NCI-H510A (cell line): ENCODE measurements at regions not wholly inside any gene's neighbourhood (a gene's known extent, or its start where the extent isn't known, plus 50 kb on each side); places are given as distances from the start of the nearest gene placed in this dataset.
"Not testable (repeated sequence)": the region's sequence is repeated elsewhere in the genome, so short reads cannot be mapped to it uniquely, and the experiment has no call there.

ENCODE experiments used
- DNase-seq: peaks from one replicate; lab custom pipeline; 2025; lab: John Stamatoyannopoulos, UW

DNA sequence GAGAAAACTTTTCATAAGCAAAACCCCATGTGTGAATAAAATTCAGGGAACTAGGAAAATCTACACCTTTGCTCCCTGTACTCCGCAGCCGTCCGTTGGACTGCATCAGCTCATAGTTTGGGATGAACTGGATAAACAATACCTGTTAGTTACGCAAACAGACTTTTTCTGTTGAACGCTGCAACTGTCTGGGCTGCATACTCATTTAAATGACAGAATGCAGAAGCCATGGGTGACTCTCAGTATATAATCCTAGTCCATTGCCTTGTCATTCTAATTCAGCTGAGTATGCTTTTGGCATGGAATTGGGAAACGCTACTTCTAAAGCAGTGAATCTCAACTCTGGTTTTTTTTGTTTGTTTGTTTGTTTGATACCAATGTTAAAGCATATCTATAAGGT, 151.6 kb downstream of the SLITRK1 start:
- no peak for DNase-seq

DNA sequence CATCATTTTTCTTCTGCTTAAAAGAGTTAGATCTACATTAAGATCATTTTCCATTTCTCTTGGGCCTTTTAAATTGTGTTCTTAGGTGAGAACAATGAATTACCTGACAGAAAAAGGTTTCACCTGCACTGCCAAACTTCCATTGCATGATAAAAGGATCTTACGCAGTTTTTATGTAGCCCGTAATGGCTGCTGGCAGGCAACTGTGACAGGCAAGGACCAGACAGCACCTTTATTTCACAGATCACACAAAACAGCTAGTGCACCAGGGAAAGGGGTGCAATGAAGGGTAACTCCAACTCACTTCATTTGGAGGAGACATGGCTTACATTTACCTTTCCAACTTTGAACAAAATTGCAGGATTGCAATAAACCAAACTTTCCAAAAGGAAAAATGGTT, 159.8 kb downstream of the SLITRK1 start:
- no peak for DNase-seq

DNA sequence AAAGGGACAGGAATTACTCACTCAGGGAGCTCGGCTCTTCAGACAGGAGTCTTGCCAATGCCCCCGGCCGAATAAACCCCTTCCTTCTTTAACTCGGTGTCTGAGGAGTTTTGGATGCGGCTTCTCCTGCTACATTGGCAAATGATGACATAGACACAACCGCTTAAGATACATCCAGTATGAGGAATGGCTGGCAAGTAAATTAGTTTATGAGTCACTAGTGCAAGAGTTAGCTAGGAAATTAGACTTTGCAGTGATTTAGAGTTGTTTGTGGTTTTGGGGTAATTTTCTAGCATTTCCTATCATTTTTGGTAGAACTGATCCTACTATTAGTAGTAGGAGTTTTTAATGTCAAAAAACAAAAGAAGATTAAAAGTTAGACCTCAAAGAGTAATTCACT, 166.2 kb downstream of the SLITRK1 start:
- no peak for DNase-seq

DNA sequence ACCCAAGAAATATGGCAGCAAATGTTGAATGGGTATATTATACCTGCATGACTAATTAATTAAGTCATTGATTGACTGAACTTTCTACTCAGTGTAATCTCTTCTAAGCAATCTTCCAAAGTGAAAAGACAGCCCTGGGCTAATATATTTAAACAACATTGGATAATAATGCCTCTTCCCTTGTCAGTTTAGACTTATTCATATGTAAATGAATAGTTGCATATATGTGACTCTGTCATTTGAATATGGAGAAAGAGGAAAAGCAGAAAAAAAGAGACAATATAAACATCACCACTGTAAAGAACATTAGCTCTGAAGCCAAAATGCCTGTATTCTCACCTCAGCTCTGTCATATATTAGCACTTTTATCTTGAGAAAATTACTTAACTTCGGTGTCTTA, 168.0 kb downstream of the SLITRK1 start:
- no peak for DNase-seq

DNA sequence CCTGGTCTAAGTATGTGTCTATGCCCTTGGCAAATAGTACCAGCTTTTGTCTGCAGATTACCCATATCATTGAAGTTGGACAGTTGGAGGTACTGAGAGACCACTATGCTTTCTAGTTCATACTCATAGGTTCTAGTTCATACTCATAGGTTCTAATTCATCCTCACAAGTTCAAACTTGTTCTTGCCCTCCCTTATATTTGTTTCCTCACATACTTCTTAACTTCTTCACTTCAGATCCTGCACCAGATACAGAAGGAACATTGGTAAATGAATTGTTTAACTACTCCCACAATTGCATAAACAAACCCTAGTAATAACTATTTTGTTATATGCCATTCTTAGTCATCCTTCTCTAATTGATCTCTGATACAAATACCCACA, 172.2 kb downstream of the SLITRK1 start:
- DNase-seq = no peak

GRCh38 chr13:83709426-83710132, 172.7 kb downstream of the SLITRK1 start:
- DNase-seq = no peak

GRCh38 chr13:83702021-83702420, 180.3 kb downstream of the SLITRK1 start:
- DNase-seq = no peak

GRCh38 chr13:83692800-83693199, 189.5 kb downstream of the SLITRK1 start:
- no peak for DNase-seq

GRCh38 chr13:83691966-83692365, 190.3 kb downstream of the SLITRK1 start:
- DNase-seq = no peak

DNA sequence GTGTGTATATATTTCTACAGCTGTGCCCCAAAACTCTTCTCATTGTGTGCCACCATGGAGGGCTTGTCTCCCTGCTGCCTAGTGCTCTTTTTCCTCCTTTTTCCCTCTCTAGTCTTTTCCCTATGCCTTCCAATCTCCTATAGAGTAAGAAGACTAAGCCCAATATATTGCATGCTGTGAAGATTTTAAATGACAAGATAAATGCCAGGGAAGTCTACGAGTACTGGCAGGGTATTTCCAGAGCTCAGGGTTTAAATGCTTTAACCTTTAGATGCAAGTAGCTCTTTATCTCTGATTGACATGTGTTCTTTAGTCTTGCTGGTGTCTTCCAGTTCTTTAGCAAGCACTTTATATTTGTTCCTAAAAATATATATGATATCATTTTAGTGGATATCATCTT, 200.7 kb downstream of the SLITRK1 start:
- no peak for DNase-seq

- DNase-seq = no peak
Observed at GRCh38 chr13:83677985-83678384, 204.3 kb downstream of the SLITRK1 start.

DNA sequence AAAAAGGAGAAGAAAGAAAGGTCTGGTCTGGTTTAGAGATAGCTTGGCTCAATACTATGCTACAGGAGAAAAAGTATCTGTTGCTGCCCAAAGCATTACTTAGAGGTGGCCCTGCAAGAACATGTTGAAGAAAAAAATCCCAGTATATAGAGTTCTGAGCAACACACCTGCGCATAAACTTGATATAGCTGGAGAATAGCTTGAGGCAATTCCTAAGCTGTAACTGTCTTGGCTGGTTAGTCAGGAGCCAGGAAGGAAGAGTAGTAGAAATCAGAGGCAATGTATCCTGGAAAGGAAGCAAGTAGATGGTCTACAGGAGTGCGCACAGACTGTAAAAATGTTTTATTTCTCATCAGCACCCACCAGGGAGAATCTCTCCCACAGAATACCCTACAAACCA, 209.7 kb downstream of the SLITRK1 start:
- no peak for DNase-seq

GRCh38 chr13:83667606-83668005, 214.7 kb downstream of the SLITRK1 start:
- DNase-seq = no peak

GRCh38 chr13:83666141-83666540, 216.1 kb downstream of the SLITRK1 start:
- no peak for DNase-seq

- DNase-seq = no peak
Observed at GRCh38 chr13:83657281-83657680, 225.0 kb downstream of the SLITRK1 start.

DNA sequence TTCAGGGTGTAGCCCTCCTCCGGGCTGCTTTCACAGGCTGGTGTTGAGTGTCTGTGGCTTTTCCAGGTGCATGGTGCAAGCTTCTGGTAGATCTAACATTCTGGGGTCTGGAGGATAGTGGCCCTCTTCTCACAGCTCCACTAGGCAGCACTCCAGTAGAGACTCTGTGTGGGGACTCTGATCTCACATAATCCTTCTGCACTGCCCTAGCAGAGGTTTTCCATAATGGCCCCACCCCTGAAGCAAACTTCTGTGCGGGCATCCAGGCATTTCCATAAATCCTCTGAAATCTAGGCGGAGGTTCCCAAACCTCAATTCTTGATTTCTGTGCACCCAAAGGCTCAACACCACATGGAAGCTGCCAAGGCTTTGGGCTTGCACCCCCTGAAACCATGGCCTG, 239.7 kb downstream of the SLITRK1 start:
- DNase-seq = not testable (repeated sequence)

DNA sequence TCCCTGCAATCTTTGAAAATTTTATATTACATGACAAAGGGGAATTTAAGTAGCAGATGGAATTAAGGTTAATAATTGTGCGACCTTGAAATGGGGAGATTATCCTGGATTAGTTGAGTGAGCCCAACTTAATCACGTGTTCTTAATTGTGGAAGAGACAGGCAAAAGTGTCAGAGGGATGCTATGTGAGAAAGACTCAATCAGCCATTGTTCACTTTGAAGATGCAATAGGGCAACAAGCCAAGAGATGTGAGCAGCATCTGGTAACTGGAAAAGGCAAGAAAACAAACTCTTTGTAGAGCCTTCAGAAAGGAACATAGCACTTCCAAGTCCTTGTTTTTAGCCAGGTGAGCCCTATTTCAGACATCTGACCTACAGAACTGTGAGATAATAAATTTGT, 247.7 kb downstream of the SLITRK1 start:
- DNase-seq = no peak

- no peak for DNase-seq
Observed at GRCh38 chr13:83633746-83634145, 248.5 kb downstream of the SLITRK1 start.

DNA sequence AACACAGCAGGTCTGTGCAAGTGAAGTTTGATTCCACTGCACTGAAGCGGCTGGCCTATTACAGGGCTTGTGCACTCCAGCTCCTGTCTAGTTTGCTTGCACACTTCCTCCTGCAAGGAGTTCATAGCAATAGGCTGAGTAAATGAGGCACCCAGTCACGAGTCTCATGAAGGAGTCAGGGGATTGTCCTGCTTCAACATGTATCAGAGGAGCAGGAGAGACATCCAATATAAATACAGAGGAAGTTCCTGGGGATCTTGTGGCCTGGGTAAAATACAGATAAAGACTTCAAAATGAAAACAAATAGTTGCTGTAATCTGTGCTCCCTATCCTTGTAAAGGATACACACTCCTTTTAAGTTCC, 259.9 kb downstream of the SLITRK1 start:
- DNase-seq = no peak

GRCh38 chr13:83621765-83622421, 260.4 kb downstream of the SLITRK1 start:
- no peak for DNase-seq

GRCh38 chr13:83620530-83621220, 261.6 kb downstream of the SLITRK1 start:
- DNase-seq = no peak

DNA sequence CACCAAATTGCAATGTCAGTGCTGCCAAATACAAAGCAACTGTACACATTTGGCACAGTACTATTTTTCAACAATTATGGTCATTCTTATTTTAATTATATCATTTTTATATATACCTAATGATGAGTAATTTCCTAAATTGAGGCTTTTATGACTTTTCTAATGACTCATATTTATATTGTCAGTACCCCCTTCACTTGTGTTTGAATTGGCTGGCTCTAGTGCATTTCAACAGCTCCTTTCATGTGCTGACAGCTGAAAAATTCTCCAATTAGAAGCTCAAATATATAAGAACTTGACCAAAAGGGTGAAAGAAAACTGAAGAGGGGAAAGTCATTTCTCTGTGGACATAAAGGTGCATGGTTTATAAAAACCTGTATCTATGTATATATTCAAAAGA, 263.3 kb downstream of the SLITRK1 start:
- no peak for DNase-seq

GRCh38 chr13:83613524-83613923, 268.8 kb downstream of the SLITRK1 start:
- DNase-seq = no peak
